HPDE6-E6E7 (cell line): ENCODE measurements at regions not wholly inside any gene's neighbourhood (a gene's known extent, or its start where the extent isn't known, plus 50 kb on each side); places are given as distances from the start of the nearest gene placed in this dataset.
"Not testable (repeated sequence)": the region's sequence is repeated elsewhere in the genome, so short reads cannot be mapped to it uniquely, and the experiment has no call there.

Experiments used
- DNase-seq: peaks from one replicate; pipeline ENCODE4 v3.0.0; 2011; ENCODE audit warnings: missing footprints; ENCODE audit errors: extremely low spot score

DNA sequence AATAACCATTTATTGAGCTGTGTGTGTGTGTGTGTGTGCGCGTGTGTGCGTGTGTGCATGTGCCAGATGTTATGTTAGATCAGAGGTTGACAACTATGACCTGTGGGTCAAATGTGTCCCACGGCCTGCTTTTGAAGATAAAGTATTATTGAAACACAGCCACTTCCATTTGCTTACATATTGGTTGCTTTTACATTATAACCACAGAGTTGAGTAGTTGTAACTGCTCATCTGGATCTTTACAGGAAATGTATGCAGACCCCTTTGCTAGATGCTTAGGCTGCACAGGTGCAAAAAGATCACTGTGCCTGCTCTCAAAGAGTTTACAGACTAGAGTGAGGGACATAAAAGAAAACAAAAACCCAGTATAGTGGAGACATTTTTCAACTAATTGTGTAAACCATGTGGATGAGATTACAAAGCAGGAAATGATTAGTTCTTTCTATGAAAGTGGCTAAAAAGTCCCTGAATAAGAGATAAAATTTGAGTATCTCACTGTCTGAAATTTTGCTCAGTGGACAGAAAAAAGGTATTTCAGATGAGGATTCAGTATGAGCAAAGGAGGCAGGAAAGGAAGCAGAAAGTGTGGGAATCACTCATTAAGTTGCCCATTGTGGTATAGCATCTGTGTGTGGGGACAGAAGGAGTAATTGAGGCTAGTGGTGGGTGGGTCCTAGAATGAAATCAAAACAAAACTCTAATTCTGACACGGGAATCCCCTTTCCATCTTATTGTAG lies 188.4 kb downstream of the PAH start:
- no peak for DNase-seq

DNA sequence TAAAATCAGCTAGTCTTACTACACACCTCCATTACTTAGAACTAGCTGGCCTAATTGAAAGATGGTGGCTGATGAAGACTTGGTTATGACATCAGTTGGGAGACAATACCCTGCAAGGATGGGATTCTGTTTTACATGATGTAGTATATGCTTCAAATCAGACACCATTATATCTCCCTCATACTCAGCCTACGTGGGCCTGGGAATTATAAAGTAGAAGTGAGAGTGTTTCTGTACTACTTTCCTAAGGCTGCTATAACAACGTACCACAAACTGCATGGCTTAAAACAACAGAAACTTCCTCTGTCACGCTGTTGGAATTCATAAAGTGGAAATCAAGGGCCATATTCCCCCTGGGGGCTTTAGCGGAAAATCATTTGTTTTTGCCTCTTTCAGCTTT lies 190.4 kb downstream of the PAH start:
- no peak for DNase-seq

DNA sequence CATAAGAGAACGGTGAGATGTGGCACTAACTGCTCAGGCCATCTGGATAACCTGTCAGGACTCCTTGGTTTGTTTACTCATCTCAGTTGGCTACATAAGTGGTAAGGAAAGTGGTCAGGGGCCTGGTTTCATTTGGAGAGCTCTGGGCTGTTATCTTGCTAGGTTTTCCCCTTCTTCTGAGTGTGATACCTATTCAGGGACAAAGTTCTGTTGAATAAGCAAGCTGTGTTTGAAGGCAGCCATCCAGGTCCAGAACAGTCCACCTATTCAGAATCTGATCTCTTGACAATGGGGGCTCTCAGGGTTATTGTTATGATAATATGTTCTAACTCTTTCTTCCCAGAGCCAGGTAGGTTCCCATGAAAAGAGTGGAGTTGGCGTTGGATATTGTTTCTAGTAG lies 194.9 kb downstream of the PAH start:
- DNase-seq: no peak

DNA sequence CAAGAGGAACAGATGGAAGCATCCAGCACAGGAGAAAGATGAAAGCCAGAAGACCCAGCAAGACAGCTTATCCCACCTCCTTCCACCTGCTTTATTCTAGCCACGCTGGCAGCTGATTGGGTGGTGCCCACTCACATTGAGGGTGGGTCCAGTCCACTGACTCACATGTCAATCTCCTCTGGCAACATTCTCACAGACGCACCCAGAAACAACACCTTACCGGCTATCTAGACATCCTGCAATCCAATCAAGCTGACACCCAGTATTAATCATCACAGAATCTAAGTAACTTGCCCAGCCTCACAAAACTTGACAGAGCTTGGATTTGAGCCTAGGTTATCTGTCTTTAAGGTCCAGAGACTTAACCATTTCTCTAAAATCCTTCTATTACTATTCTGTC lies 208.9 kb downstream of the PAH start:
- no peak for DNase-seq

DNA sequence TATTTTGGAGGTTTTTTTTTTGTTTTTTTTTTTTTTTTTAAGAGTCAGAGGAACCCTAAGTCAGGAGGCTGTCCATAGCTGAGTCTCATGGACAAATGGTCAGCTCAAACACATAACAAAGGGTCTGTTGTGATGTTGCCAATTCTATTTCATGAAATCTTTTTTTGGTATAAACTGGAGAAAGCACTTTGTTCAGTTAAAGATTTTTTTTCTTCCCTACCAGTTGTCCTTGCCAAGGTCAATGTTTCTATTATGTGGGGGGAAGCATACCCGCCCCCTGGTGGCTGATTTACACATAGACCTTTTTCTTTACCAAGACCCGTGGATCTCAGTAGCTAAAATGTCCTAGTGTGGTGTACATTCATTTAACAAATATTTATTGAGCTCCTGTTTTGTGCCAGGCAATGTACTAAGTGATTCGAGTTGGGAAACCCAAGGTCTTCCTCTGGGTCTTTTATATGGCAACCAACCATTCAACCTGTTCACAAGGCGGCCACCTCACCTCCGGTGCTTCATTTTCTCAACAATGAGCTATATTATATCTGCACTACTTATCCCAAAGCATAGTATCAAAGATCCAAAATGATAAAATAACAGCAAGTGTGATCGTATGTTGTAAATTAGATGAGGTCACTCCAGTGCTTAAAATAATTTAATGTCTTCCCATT lies 214.5 kb downstream of the PAH start:
- DNase-seq: peak; percentile 25

DNA sequence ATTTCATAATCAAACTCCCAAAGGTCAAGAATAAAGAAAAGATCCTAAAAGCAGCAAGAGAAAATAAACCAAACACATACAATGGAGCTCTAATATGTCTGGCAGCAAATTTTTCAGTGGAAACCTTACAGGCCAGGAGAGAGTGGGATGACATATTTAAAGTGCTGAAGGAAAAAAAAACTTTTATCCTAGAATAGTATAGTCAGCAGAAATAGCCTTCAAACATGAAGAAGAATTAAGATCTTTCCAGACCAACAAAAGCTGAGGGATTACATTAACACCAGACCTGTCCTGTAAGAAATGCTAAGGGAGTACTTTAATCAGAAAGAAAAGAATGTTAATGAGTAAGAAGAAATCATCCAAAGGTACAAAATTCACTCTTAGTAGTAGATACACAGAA lies 215.7 kb upstream of the IGF1 start:
- DNase-seq: no peak

DNA sequence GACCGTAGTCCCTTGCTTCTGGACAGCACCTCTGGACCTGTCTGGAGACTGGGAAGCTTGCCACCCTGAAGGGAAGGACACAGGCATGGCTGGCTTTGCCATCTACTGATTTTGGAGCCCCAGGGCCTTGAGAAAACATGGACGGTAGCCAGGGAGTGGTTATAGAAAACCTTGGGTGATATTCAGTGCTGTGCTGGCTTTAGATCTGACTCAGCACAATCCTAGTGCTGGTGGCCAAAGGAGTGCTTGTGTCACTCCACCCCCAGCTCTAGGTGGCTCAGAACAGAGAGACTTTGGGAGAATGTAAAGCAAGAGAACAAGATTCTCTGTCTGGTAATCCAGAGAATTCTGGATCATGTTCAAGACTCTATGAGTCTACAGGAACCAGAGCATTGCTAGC lies 214.5 kb upstream of the IGF1 start:
- no peak for DNase-seq

DNA sequence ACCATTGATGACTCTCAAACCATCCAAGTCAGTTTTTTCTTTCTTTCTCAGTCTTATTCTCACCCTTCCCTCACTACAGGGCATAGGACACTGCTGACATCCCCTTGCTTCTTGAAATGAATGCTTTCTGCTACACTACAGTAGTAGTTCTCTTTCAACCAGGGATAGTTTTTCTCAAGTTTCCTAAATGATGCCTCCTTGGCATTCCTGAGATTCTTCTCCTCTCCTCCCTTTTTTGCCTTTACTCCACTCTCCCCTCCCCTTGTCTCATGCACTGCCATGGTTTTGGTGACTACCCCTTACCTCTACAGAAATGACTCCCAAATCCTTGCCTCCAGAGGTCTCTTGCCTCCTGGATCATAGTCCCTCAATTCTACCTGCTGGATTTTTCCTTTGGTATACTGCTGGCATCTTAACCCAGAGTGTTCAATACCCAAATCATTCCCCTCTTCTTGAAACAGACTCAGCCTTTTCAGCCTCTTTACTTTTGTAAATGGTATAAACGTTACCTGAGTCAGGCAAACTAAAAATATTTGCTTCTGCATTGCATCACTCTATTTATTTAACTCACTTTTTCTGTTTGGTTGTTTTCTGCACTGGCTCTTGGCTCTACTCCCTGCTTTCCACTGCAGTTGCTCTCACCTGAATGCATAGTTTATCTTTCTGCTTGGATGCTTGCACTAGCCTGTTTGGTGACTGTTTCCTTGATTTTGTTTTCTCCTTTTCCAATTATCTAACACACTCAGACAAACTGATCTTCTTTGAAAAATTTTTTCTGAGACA lies 211.6 kb upstream of the IGF1 start:
- no peak for DNase-seq

DNA sequence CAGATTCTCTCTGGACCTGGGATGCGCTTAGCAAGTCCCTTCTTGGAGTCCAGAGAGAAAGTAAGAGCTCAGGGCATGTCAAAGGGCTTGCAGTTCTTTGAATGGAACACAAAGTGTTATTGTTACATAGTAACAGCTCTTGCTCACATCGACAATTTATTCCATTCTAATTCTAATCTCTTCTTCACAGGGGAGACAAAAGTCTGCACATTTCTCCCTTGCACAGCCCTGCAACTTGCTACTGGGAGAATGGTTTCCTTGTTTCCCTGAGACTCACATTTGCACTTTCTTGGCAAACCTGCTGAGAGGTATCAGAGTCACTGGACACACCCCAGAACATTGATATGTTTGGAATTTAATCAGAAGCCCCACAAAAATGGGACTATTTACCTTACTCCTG lies 209.9 kb upstream of the IGF1 start:
- no peak for DNase-seq

DNA sequence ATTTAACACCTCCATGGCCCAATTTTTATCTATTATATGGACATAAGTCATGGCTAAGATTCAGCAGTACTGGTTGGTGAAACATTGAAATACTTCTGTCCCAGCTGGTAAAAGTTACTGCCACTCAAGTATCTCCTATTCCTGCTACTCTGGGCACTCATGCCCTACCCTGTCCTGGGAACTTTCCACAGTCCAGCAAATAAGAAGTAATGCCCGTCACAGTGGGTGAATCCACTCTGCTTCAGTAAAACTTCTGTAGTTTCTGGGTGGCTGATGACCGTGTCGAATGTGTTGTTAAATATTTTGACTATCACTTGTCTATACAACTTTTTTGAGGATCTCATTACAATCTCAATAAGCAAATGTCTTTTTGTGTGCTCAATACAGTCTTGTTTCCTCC lies 209.3 kb upstream of the IGF1 start:
- no peak for DNase-seq

DNA sequence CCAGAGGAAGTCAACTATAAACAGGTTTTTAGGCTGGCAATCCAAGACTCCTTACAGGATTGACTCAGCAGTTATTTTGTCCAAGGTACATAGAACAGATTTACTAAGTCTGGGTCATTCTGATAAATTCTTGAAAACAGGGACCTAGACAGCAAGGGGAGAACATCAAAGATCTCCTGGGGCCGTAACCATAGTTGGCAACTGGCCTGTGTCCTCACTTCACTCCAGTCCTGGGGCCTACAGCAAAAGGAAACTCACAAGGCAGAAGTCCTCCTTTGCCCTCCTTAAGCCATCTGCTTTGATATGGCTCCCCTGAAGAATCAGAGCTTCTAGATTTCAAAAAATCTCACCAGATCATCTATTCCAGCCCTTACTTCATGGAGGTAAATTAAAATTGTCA lies 207.2 kb upstream of the IGF1 start:
- no peak for DNase-seq

DNA sequence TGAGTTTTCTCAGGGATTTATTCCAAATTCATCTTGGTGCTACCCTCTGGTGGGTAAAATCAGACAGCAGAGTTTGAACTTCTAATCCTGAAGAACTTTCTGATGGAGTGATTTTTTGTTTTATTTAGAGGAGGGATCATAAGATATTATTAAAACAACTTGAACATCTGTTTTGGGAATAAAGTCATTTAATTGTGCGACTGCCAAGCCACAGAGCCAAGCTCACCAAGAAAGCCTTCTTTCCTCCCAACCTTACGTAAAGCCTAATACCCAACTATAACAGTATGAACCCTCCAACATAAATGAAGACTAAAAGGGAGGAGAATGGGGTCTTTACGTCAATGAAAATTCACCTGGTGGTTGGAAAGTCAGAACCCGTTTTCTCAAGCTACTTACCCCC lies 205.5 kb upstream of the IGF1 start:
- DNase-seq: no peak

DNA sequence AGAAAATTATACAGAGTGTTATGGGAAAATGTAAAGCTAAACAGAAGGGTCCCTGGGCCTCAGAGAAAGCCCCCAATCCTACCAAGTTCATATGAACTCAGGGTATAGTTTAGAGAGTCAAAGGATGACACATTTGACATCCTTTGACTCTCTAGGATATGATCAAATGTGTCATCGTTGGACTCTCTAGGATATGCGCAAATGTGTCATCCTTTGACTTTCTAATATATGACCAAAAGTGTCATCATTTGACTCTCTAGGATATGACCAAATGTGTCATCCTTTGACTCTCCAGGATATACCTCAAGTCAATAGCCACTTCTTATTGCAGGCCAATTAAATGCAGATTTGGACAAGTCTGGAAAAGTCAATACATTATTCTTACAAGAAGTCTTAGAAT lies 204.8 kb upstream of the IGF1 start:
- DNase-seq: no peak

DNA sequence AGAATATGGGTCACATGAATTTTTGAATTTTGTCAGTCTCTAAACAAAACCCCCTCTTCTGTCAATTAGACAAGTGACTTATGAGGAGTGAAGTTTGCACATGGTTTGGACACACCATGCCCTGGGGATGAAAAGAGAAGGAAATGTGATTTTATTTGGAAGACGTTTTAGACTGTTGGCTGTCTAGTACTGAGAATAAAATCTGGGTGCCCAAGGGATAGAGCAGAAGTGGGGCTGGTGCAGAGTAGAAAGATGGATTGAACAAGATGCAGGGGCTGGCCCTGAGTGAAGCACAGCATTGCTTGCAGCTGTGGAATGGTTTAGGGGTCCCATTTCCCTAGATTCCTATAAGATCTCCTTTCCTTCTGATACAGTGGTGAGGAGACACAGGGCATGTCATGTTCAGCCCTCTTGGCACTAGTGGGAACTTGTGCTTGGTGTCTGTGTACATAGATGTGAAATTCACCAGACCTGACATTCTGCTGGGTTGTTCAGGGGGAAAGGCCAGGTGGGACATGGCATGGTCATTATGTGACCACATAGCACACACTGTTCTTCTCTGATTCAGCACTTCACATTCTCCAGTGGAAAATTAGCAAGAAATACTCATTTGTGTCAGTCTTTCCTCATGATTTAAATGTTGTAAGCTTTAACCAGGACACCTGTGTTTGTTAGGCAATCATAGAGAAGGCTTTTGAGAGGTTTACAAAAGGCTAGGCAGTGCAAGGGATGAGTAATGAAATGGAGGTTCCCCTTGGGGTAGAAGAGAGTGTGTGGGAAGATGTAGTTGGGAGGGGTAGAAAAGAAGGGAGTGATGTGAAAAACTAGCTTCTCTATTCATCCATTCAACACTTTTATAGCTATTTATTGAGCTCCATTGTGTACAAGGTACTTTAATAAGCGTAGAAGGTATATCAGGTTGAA lies 202.3 kb upstream of the IGF1 start:
- DNase-seq: no peak

DNA sequence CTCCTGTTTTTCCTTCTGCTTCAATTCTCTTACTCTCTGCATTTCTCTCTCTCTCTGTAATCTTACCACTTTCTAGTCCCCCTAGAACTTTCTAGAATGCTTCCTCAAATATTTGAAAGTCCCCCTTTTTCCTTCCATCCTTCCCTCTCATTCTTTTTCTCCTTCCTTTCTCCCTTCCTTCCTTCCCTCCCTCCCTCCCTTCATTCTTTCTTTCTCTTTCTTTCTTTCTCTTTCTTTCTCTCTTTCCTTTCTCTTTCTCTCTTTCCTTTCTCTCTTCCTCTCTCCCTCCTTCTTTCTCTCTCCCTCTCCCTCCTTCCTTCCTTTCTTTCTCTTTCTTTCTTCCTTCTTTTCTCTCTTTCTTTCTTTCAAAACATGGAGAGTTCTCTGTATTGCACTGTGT lies 201.4 kb upstream of the IGF1 start:
- no peak for DNase-seq

DNA sequence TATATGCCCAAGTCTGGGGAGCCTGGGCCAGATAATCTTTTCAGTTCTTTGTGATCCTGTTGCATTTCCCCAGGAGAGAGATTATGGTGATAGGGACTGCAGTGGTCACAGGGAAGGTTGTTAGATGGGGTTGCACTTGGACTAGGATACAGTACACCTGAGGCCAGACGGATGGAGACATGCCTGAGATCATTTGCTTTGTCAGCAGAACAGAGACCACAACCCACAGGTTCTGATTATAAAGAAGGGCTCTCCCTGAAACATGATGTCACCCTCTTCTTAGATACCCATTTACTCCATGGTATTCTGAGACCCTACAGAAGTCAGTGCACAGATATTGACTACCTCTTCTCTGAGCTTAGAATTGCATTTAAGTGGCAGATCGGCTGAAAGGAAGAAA lies 200.9 kb upstream of the IGF1 start:
- no peak for DNase-seq

DNA sequence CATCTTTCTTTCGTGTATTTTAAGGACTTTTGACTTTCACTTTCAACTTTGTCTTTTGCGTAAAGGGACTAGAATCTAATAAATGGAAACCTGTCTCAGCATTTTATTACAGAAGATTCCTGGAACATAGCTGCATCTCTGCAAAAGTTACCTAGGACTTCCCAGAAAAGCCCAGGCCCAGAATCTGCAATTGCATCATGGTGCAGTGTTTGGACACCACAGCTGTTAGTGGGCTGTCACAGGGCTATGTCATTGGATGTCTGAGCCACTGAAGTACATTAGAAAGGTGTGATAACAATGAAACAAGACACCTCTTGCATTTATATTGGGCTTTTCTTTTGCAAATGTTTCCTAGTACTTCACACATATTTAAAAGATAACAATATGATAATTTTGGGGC lies 199.9 kb upstream of the IGF1 start:
- no peak for DNase-seq

DNA sequence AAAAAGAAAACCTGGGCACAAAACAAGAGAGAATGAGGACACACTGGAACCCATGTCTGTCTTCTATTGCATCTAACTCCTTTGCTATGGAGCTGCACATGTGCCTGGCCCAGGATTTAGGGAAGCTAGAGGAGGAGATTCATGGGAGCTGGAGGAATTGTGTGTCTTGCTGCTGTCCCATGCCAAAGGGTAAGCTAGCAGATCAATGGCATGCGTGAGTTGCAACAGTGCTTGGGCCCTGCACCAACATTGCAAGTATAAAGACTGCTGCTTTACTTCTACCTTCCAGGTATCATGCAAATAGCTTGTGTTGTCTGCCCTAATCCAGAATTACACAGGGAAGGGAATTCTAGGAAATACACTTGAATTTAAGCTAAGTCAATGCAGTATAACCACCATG lies 196.4 kb upstream of the IGF1 start:
- DNase-seq: no peak

DNA sequence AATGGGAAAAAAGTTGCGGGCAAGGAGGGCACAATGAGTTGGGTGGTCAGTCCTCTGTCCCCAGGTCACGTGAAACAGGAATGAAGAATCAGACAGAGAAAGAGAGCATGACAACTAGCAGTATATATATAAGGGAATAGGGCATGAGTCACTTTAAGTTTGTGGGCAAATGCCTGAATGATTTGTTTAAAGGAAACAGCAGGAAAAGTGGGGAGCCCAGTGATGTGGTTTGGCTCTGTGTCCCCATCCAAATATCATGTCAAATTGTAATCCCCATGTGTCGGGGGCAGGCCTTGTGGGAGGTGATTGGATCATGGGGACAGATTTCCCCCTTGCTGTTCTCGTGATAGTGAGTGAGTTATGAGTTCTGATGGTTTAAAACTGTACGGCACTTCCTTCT lies 195.3 kb upstream of the IGF1 start:
- no peak for DNase-seq

DNA sequence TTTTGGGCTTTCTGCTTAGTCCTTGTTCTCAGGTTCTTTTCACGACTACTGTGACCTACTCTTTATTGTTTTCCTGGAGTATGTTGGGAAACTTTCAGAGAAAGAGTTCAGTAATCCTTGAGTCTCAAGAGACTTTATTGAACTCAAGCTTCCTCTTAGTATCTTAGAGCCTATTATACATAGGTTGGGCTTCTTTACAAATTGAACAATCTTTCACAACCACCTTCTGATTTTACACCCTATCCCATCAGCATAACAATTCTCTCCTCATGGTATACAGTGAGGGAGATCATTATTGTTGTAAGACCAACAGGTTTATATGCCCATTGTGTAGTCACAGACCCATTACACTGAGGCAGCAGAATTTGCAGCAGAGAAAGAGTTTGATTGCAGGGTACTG lies 193.2 kb upstream of the IGF1 start:
- no peak for DNase-seq

DNA sequence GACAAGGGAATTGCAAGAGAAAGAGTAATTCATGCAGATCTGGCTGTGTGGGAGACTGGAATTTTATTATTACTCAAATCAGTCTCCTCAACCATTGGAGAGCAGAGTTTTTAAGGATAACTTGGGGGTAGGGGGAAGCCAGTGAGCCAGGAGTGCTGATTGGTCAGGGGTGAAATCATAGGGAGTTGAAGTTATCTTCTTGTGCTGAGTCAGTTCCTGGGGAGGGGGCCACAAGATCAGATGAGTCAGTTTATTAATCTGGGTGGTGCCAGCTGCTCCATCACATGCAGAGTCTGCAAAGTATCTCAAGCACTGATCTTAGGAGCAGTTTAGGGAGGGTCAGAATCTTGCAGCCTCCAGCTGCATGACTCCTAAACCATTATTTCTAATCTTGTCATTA lies 191.8 kb upstream of the IGF1 start:
- DNase-seq: not testable (repeated sequence)

DNA sequence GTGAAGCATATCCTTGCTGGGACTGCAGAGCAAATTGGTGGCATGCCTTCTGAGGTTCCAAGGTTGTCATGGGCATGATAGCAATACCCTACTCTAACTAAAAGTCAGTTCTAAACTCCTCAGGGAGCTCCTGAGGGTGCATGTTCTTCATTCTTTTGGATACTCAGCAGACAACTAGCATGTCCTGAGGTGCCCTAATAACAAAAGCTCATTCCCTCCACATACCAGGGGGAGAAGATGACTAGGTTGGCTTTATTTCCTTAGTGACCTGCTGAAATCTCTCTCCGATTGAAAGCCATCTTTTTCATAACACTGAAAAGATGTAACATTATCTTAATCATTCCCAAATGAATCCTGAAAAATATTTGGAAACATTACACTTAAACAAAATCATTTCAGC lies 188.7 kb upstream of the IGF1 start:
- no peak for DNase-seq
